H1 (cell line): ENCODE measurements at regions not wholly inside any gene's neighbourhood (a gene's known extent, or its start where the extent isn't known, plus 50 kb on each side); places are given as distances from the start of the nearest gene placed in this dataset.

Source experiments
- CTCF ChIA-PET: fragments of 300-600 bp; sonication (Branson Sonifier 250); formaldehyde crosslinking; loops from one replicate; lab custom pipeline; 2021; ENCODE audit not compliant: partially characterized antibody; lab: Charles Lee
- POLR2A ChIA-PET: fragments of 300-600 bp; sonication (Branson Sonifier 250); formaldehyde crosslinking; loops from one replicate; lab custom pipeline; 2021; ENCODE audit warnings: inconsistent platforms; ENCODE audit not compliant: partially characterized antibody; lab: Charles Lee
- DNase-seq, 2 experiments: peaks; one replicate each; pipeline versions ENCODE4 v3.0.0 to v3.0.0-alpha.2; 2010 to 2022; ENCODE audit warnings: low spot score in 2 of 2, low read depth in 1 of 2, mixed read lengths in 1 of 2
- FAIRE-seq: peaks from 2 replicates; lab custom pipeline; 2011; peaks lifted over from hg19 to GRCh38; lab: Jason Lieb, UNC
- H2AFZ ChIP-seq: 2 replicates; pipeline ENCODE4 v1.8.1; 2012; ENCODE audit warnings: low read length, inconsistent platforms
- H2AK5ac ChIP-seq: 2 replicates; pipeline ENCODE4 v1.6.1; 2013; ENCODE audit warnings: low read depth, low read length
- H2BK120ac ChIP-seq: replicated peaks from 2 replicates; pipeline ENCODE3; 2013; ENCODE audit warnings: low read depth, low read length, inconsistent platforms
- H2BK12ac ChIP-seq: 2 replicates; pipeline ENCODE4 v1.6.1; 2013; ENCODE audit warnings: low read depth, low read length
- H2BK15ac ChIP-seq: 2 replicates; pipeline ENCODE4 v1.6.1; 2013; ENCODE audit warnings: low read length
- H2BK20ac ChIP-seq: 2 replicates; pipeline ENCODE4 v1.6.1; 2013; ENCODE audit warnings: low read length
- H2BK5ac ChIP-seq: 2 replicates; pipeline ENCODE4 v1.6.1; 2013; ENCODE audit warnings: low read depth, low read length
- H3K14ac ChIP-seq: 2 replicates; pipeline ENCODE4 v1.6.1; 2013; ENCODE audit warnings: inconsistent platforms; ENCODE audit not compliant: insufficient read length
- H3K18ac ChIP-seq: 2 replicates; pipeline ENCODE4 v1.6.1; 2013; ENCODE audit warnings: low read length; ENCODE audit errors: extremely low read depth
- H3K23ac ChIP-seq: 2 replicates; pipeline ENCODE4 v1.6.1; 2013; ENCODE audit warnings: inconsistent platforms; ENCODE audit not compliant: insufficient read length
- H3K23me2 ChIP-seq: 2 replicates; pipeline ENCODE4 v1.6.1; 2013; ENCODE audit warnings: low read depth, low read length
- H3K27ac ChIP-seq: 2 replicates; pipeline ENCODE4 v1.6.1; 2011; ENCODE audit warnings: low read depth, low read length, inconsistent platforms
- H3K27me3 ChIP-seq, 4 experiments: replicated peaks in 1 of 4; 1 replicate in 1 of 4; 2 replicates in 3 of 4; pipeline versions ENCODE4 v1.6.1 to v1.8.1; 2011 to 2013; ENCODE audit warnings: low read length in 3 of 4, mild to moderate bottlenecking in 3 of 4, inconsistent platforms in 2 of 4, mixed read lengths in 2 of 4, moderate library complexity in 1 of 4; ENCODE audit not compliant: control insufficient read depth in 3 of 4, insufficient read depth in 3 of 4; ENCODE audit errors: extremely low read depth in 1 of 4
- H3K36me3 ChIP-seq, 4 experiments: 2 replicates each; pipeline versions ENCODE4 v1.6.1 to v1.8.1; 2011 to 2013; ENCODE audit warnings: mild to moderate bottlenecking in 4 of 4, low read length in 3 of 4, moderate library complexity in 2 of 4, control low read depth in 1 of 4, inconsistent platforms in 1 of 4; ENCODE audit not compliant: insufficient read depth in 4 of 4, control insufficient read depth in 2 of 4
- H3K4ac ChIP-seq: replicated peaks from 2 replicates; pipeline ENCODE3; 2013; ENCODE audit warnings: low read length, low read depth, mixed read lengths, inconsistent platforms; ENCODE audit not compliant: insufficient read length
- H3K4me1 ChIP-seq, 4 experiments: replicated peaks in 1 of 4; 1 replicate in 1 of 4; 2 replicates in 3 of 4; pipeline versions ENCODE4 v1.6.1 to v1.8.1; 2011 to 2013; ENCODE audit warnings: low read length in 3 of 4, inconsistent platforms in 2 of 4, mixed read lengths in 1 of 4; ENCODE audit not compliant: insufficient read depth in 4 of 4, control insufficient read depth in 3 of 4
- H3K4me2 ChIP-seq, 2 experiments: 2 replicates each; pipeline versions ENCODE4 v1.6.1 to v1.8.1; 2011 to 2013; ENCODE audit warnings: low read depth in 2 of 2, low read length in 2 of 2, control low read depth in 1 of 2, inconsistent platforms in 1 of 2, mild to moderate bottlenecking in 1 of 2; ENCODE audit not compliant: insufficient read depth in 1 of 2
- H3K4me3 ChIP-seq, 4 experiments: fragments of 200-600, 300-600 bp in 1 of 4; sonication (generic), shearing (Covaris generic), sonication (Bioruptor Twin) in 1 of 4; 2 replicates each; pipeline versions ENCODE4 v1.5.1 to v1.8.1; 2011 to 2016; ENCODE audit warnings: low read length in 4 of 4, low read depth in 3 of 4, control low read depth in 2 of 4, inconsistent platforms in 2 of 4, mild to moderate bottlenecking in 2 of 4, mixed read lengths in 1 of 4, moderate library complexity in 1 of 4; ENCODE audit not compliant: insufficient read depth in 2 of 4; ENCODE audit errors: extremely low read depth in 1 of 4
- H3K56ac ChIP-seq: replicated peaks from 2 replicates; pipeline ENCODE3; 2013; ENCODE audit warnings: low read depth, mild to moderate bottlenecking, mixed read lengths, low read length, inconsistent platforms; ENCODE audit not compliant: insufficient read length
- H3K79me1 ChIP-seq: 2 replicates; pipeline ENCODE4 v1.6.1; 2013; ENCODE audit warnings: low read depth, low read length, control low read depth
- H3K79me2 ChIP-seq, 2 experiments: 2 replicates each; pipeline versions ENCODE4 v1.6.1 to v1.8.1; 2012 to 2013; ENCODE audit warnings: low read length in 2 of 2, mild to moderate bottlenecking in 2 of 2, inconsistent platforms in 1 of 2; ENCODE audit not compliant: insufficient read depth in 2 of 2, control insufficient read depth in 1 of 2
- H3K9ac ChIP-seq, 4 experiments: replicated peaks in 1 of 4; 1 replicate in 1 of 4; 2 replicates in 3 of 4; pipeline versions ENCODE4 v1.6.1 to v1.8.1; 2011 to 2013; ENCODE audit warnings: low read depth in 3 of 4, low read length in 3 of 4, control low read depth in 2 of 4, mild to moderate bottlenecking in 2 of 4, moderate library complexity in 2 of 4, inconsistent platforms in 1 of 4; ENCODE audit errors: extremely low read depth in 1 of 4
- H3K9me3 ChIP-seq, 2 experiments: 2 replicates each; pipeline versions ENCODE4 v1.6.1 to v1.8.1; 2012 to 2013; ENCODE audit warnings: mild to moderate bottlenecking in 2 of 2, moderate library complexity in 2 of 2, control low read depth in 1 of 2, inconsistent platforms in 1 of 2, low read depth in 1 of 2, low read length in 1 of 2, mixed read lengths in 1 of 2; ENCODE audit not compliant: insufficient read depth in 2 of 2
- H4K20me1 ChIP-seq, 2 experiments: replicated peaks in 1 of 2; 2 replicates each; pipeline versions ENCODE3 to v1.8.1; 2011 to 2013; ENCODE audit warnings: inconsistent platforms in 2 of 2, low read length in 2 of 2, mild to moderate bottlenecking in 1 of 2; ENCODE audit not compliant: insufficient read depth in 2 of 2, control insufficient read depth in 1 of 2
- H4K5ac ChIP-seq: 2 replicates; pipeline ENCODE4 v1.6.1; 2013; ENCODE audit warnings: low read length, low read depth, mixed read lengths, inconsistent platforms; ENCODE audit not compliant: insufficient read length
- H4K8ac ChIP-seq: 2 replicates; pipeline ENCODE4 v1.8.0; 2013; ENCODE audit warnings: mild to moderate bottlenecking, moderate library complexity, low read length, inconsistent platforms; ENCODE audit not compliant: insufficient read depth; ENCODE audit errors: extremely low read depth
- H4K91ac ChIP-seq: replicated peaks from 2 replicates; pipeline ENCODE3; 2013; ENCODE audit warnings: low read length, mixed read lengths, inconsistent platforms; ENCODE audit not compliant: insufficient read length
- ASH2L ChIP-seq: fragments of 200-600, 300-600 bp; sonication (generic); IDR thresholded peaks from one replicate; pipeline ENCODE4 v1.7.1; 2017; ENCODE audit warnings: low read length
- BCL11A ChIP-seq, 2 experiments: IDR thresholded peaks; one replicate each; pipeline ENCODE4 v1.6.1; 2011; ENCODE audit warnings: low read depth in 2 of 2, low read length in 2 of 2, mild to moderate bottlenecking in 2 of 2
- E2F6 ChIP-seq: IDR thresholded peaks from 2 replicates; pipeline ENCODE4 v1.6.1; 2012; ENCODE audit warnings: inconsistent platforms
- EGR1 ChIP-seq: IDR thresholded peaks from 2 replicates; pipeline ENCODE4 v1.6.1; 2011; ENCODE audit warnings: low read depth, low read length, borderline replicate concordance
- EZH2 ChIP-seq: fragments of 200-600 bp; sonication (generic); IDR thresholded peaks from 2 replicates; pipeline ENCODE4 v1.7.1; 2012; ENCODE audit warnings: low read depth, mild to moderate bottlenecking, moderate library complexity, low read length, inconsistent platforms; ENCODE audit not compliant: severe bottlenecking
- GABPA ChIP-seq: IDR thresholded peaks from 2 replicates; pipeline ENCODE4 v1.6.1; 2011; ENCODE audit warnings: mild to moderate bottlenecking, low read length, moderate library complexity, borderline replicate concordance; ENCODE audit not compliant: insufficient read depth
- HDAC6 ChIP-seq: IDR thresholded peaks from one replicate; pipeline ENCODE4 v1.7.1; 2012; ENCODE audit warnings: low read depth, mild to moderate bottlenecking, inconsistent platforms, low read length, moderate library complexity
- JUND ChIP-seq: IDR thresholded peaks from 2 replicates; pipeline ENCODE4 v1.6.1; 2011; ENCODE audit warnings: mild to moderate bottlenecking, improper control_type of control experiment, low read length
- POU5F1 ChIP-seq: IDR thresholded peaks from 2 replicates; pipeline ENCODE4 v1.6.1; 2011; ENCODE audit warnings: low read depth, mild to moderate bottlenecking, low read length, moderate library complexity
- SP2 ChIP-seq: IDR thresholded peaks from 2 replicates; pipeline ENCODE4 v1.6.1; 2012; ENCODE audit warnings: mild to moderate bottlenecking, low read length, inconsistent platforms
- SRF ChIP-seq: IDR thresholded peaks from 2 replicates; pipeline ENCODE4 v1.6.1; 2011; ENCODE audit warnings: mild to moderate bottlenecking, low read depth, low read length, moderate library complexity
- USF2 ChIP-seq: IDR thresholded peaks from 2 replicates; pipeline ENCODE4 v1.6.1; 2011; ENCODE audit warnings: low read length, improper control_type of control experiment
- YY1 ChIP-seq: IDR thresholded peaks from 2 replicates; pipeline ENCODE4 v1.6.1; 2011; ENCODE audit warnings: low read depth, mild to moderate bottlenecking, low read length
- ZNF274 ChIP-seq: IDR thresholded peaks from 2 replicates; pipeline ENCODE4 v1.7.0; 2012; ENCODE audit warnings: low read length, borderline replicate concordance; ENCODE audit errors: extremely low read depth
- WGBS, 2 experiments: shearing (Covaris generic) in 1 of 2; methylation state at CpG; one replicate each; pipeline versions ENCODE4 v1.1.6 to v1.1.7; 2013 to 2015; ENCODE audit warnings: low lambda C conversion rate in 2 of 2, mixed read lengths in 2 of 2, inconsistent platforms in 1 of 2, low coverage in 1 of 2, missing lambda C conversion rate in 1 of 2; ENCODE audit not compliant: insufficient replicate concordance in 2 of 2, insufficient coverage in 1 of 2, insufficient read length in 1 of 2; ENCODE audit errors: extremely low coverage in 1 of 2, missing lambda C conversion rate in 1 of 2; 5-methylcytosine and 5-hydroxymethylcytosine counted together

- H4K20me1 ChIP-seq, result no peaks in the 10 kb centered on the region
- no peaks in the 10 kb centered on the region for H3K79me2 ChIP-seq
- H2BK20ac ChIP-seq, result no peak overlapping the region
- H3K23me2 ChIP-seq, result no peaks in the 10 kb centered on the region
- ChIA-PET POLR2A (no interaction called here), CTCF (interaction anchor here (1.1 kb wide), 1 partner anchor 58 kb away, joined by 3 read pairs; no protein-coding TSS in a partner anchor)
- no peak for FAIRE-seq
- no peaks in the 10 kb centered on the region for H3K4me1 ChIP-seq
- no peak overlapping the region for H2BK5ac ChIP-seq
- H3K9ac ChIP-seq, result no peak overlapping the region
- H4K8ac ChIP-seq, result no peak overlapping the region
- H3K36me3 ChIP-seq, result no peaks in the 10 kb centered on the region
- no peak overlapping the region for H3K18ac ChIP-seq
- no peak overlapping the region for H2BK15ac ChIP-seq
- H2BK12ac ChIP-seq, result no peak overlapping the region
- no peak overlapping the region for H3K56ac ChIP-seq
- H2AK5ac ChIP-seq, result no peak overlapping the region
- H4K91ac ChIP-seq, result no peak overlapping the region
- H3K4me2 ChIP-seq, result no peak overlapping the region
- no peak overlapping the region for H3K23ac ChIP-seq
- H2AFZ ChIP-seq, result no peak overlapping the region
- H3K14ac ChIP-seq, result no peak overlapping the region
- no peak overlapping the region for H3K27ac ChIP-seq
- H2BK120ac ChIP-seq, result no peak overlapping the region
- no peak overlapping the region for H4K5ac ChIP-seq
- WGBS, 2 experiments, result 80% methylated on average over 1 of the region's 1 CpG; no CpG with 5 or more reads in 1 of the 2 experiments
- H3K4ac ChIP-seq, result no peak overlapping the region
- DNase-seq, result no peak
- no peak overlapping the region for H3K4me3 ChIP-seq
- no peaks in the 10 kb centered on the region for H3K79me1 ChIP-seq
- H3K27me3 ChIP-seq, result no peaks in the 10 kb centered on the region
- no peaks in the 10 kb centered on the region; a peak in 1 of 4 replicates for H3K9me3 ChIP-seq
- no peak for TF ChIP-seq YY1
- TF ChIP-seq ZNF274, result no peak
- TF ChIP-seq SP2, result no peak
- no peak for TF ChIP-seq BCL11A (IDR thresholded peaks at IDR 0.05; ENCODE audit: low read depth in 2 of 2, low read length in 2 of 2)
- TF ChIP-seq HDAC6, result no peak
- no peak for TF ChIP-seq POU5F1
- TF ChIP-seq SRF, result no peak
- no peak for TF ChIP-seq GABPA
- TF ChIP-seq EGR1, result no peak
- no peak for TF ChIP-seq JUND
- TF ChIP-seq USF2, result no peak
- TF ChIP-seq EZH2, result no peak
- no peak for TF ChIP-seq E2F6
- TF ChIP-seq ASH2L, result no peak
These were observed 897.2 kb upstream of the ARPP21 start for GRCh38 chr3:34742151-34742550.
